HEK293T (cell line): ENCODE measurements at regions not wholly inside any gene's neighbourhood (a gene's known extent, or its start where the extent isn't known, plus 50 kb on each side); places are given as distances from the start of the nearest gene placed in this dataset.

Experiments used
- ARNT ChIP-seq: fragments of 450-650 bp; IDR thresholded peaks from 2 replicates; pipeline ENCODE4 v1.6.1; 2017; ENCODE audit warnings: mild to moderate bottlenecking
- CTBP1 ChIP-seq: fragments of 450-650 bp; IDR thresholded peaks from 2 replicates; pipeline ENCODE4 v1.6.1; 2016; ENCODE audit warnings: borderline replicate concordance
- FOXA1 ChIP-seq: fragments of 450-650 bp; IDR thresholded peaks from 2 replicates; pipeline ENCODE4 v1.6.1; 2016; ENCODE audit warnings: mild to moderate bottlenecking
- FOXK2 ChIP-seq: fragments of 450-650 bp; IDR thresholded peaks from 2 replicates; pipeline ENCODE4 v1.6.1; 2016; ENCODE audit warnings: mild to moderate bottlenecking
- FOXM1 ChIP-seq: fragments of 450-650 bp; IDR thresholded peaks from 2 replicates; pipeline ENCODE4 v1.6.1; 2017; ENCODE audit warnings: mild to moderate bottlenecking, borderline replicate concordance
- HDGF ChIP-seq: fragments of 450-650 bp; IDR thresholded peaks from 2 replicates; pipeline ENCODE4 v1.6.1; 2017; ENCODE audit warnings: antibody characterized with exemption, borderline replicate concordance
- L3MBTL2 ChIP-seq: fragments of 450-650 bp; conservative IDR thresholded peaks from 2 replicates; pipeline ENCODE4 v1.6.1; 2016; ENCODE audit warnings: mild to moderate bottlenecking
- PKNOX1 ChIP-seq: fragments of 450-650 bp; IDR thresholded peaks from 2 replicates; pipeline ENCODE4 v1.6.1; 2016
- SP1 ChIP-seq: fragments of 450-650 bp; IDR thresholded peaks from 2 replicates; pipeline ENCODE4 v1.6.1; 2017
- SUZ12 ChIP-seq: fragments of 450-650 bp; IDR thresholded peaks from 2 replicates; pipeline ENCODE4 v1.6.1; 2016; ENCODE audit warnings: mild to moderate bottlenecking

- no peak for TF ChIP-seq FOXA1
- TF ChIP-seq PKNOX1: no peak
- no peak for TF ChIP-seq CTBP1
- no peak for TF ChIP-seq ARNT
- TF ChIP-seq FOXM1: no peak
- no peak for TF ChIP-seq FOXK2
- no peak for TF ChIP-seq L3MBTL2
- TF ChIP-seq SP1: no peak
- no peak for TF ChIP-seq HDGF
- TF ChIP-seq SUZ12: no peak
Observed at GRCh38 chr10:4064489-4064888, 279.5 kb upstream of the KLF6 start.
